Activated CD8-positive, alpha-beta memory T cell treated with anti-CD3 and anti-CD28 coated beads, Interleukin-2, amount 50 U/mL, for 24 hours (primary cell): ENCODE measurements at regions not wholly inside any gene's neighbourhood (a gene's known extent, or its start where the extent isn't known, plus 50 kb on each side); places are given as distances from the start of the nearest gene placed in this dataset.

ENCODE experiments used
- DNase-seq: peaks from one replicate; pipeline ENCODE4 v3.0.0-alpha.2; 2020; ENCODE audit errors: extremely low read depth

- DNase-seq, result no peak
Observed at GRCh38 chr1:198861636-198862035, 222.8 kb downstream of the PTPRC start.

GRCh38 chr1:198864695-198865094, 225.9 kb downstream of the PTPRC start:
- no peak for DNase-seq

DNA sequence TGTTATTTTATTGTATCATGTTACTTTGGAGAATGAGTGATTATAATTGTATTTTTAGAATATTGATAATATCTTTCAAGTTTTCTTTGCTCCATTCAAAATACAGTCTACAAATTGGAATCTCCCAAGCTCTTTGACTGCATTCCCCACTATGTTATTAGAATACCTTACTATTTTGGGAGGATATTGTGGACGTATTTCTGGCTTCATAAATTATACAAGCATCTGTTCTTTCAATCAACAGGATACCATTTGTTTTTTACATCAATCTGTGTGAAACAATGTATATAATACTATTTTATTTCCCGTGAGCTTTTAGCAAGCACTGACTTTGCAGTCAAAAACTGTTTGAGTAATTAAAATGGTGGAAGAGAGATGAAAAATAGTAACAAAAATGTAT, 226.5 kb downstream of the PTPRC start:
- no peak for DNase-seq

GRCh38 chr1:198867182-198867581, 228.3 kb downstream of the PTPRC start:
- DNase-seq, result no peak

- no peak for DNase-seq
Observed at GRCh38 chr1:198873696-198874230, 234.9 kb downstream of the PTPRC start.

DNA sequence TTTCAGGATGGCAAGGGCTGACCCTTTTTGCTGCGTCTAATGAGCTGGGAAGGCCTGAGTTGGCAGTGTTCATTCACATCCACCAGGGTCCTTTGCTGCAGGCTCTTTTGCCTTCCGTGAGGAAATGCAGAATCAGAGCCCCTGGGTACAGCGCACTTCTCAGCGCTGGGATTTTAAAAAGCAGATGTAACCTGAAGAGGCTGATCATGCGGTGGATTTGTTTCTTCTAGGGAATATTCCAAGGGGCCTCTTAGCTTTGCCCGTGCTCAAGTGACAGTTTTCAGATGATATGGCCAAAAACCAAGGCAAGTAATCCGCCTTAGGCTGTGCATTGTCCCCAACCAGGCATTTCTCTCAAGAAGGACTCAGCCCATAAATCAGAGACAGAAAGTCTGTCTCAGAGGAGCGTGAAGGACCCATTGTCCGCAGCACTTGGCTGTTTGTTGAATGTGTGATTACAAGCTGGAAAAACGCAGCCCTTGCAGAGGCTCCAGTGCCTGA, 237.6 kb downstream of the PTPRC start:
- DNase-seq, result no peak

- no peak for DNase-seq
Observed at GRCh38 chr1:198878566-198878965, 239.7 kb downstream of the PTPRC start.

DNA sequence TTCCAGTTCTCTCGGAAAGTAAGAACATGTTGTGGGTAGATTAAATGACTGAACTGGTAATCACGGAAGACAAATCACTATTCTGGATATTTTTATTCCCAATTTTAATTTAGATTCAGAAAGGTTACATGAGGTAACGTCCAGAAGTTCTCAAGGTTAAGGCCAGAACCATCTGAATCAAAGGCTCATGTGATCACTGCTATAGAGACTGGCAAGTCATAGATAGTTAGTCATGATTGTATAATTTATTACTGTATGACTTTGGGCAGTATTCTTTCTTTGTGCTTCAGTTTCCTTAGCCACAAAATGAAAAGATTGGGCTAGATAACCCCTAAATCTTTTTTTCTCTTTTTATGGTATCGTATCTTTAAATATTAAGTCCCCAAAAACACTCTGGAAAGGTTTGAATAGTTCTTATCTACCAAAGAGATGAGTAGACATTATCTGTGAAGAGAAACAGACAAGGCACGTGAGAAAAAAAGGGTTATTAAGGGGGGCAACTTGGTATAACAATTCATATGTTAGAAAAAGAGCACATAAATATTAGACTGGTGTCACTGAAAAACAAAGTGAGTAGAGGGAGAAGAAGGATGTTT, 241.0 kb downstream of the PTPRC start:
- DNase-seq, result no peak

- DNase-seq, result no peak
Observed at GRCh38 chr1:198880397-198880796, 241.6 kb downstream of the PTPRC start.

- no peak for DNase-seq
Observed at GRCh38 chr1:198880818-198881597, 242.2 kb downstream of the PTPRC start.

DNA sequence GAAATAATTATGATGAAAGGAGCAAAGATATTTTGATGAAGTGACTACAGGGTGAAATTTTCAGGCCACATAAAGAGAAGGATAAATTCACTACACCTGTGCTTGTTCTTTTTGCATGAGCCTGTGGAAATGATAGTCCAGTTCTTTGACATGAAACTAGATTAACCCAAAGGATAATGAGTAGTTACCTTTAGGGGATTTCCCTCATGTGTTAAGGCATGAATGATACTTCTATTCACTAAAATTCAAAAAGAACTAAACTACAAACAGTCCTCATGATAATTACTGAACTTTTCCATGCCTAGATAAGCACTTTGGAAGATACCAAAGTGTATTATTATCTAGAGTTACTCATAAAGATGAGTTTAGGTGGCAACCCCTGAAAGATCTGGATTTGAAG, 244.3 kb downstream of the PTPRC start:
- no peak for DNase-seq

GRCh38 chr1:198887866-198888265, 249.0 kb downstream of the PTPRC start:
- DNase-seq, result no peak

DNA sequence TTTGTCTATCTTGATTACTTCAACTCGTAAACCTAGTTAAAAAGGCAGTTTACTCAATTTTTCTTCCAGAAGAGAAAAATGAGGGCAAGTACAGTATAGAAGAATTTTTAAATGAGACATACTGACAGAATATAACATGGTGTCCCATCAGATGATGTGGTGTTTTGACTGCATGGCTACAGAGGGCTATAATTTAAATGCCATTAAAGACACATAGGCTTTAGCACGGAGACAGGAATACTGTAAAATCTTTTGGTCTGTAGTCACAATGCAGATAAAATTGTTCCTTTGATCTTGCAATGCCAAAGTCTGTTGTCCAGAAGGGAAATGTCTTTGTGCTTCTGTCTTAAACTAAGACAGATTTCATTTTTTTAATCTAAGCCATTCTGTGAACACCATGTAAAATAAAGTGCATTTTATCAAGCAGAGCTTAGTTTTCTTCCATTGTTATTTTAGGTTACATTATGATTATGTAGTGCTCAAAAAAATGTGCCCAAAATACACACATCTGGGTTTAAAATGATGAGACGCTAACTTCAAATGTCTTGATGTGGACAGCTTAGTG, 249.6 kb downstream of the PTPRC start:
- DNase-seq, result no peak

DNA sequence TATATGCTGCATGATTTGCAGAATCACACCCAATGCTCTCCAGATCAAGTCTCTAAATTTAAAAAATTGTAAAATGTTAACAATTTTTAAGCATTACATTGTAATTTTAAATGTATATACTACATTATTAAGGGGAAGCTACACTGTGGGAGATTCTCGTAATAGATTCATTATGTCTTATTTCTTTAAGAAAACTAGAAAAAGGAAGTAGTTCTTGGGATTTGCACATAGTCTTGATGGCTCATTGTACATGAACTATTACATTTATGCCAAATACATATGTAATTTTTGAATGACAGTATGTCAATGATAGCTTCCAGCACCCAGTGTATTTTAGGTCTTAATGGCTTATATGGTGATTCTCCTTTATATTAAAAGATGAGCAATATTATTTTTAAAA, 250.3 kb downstream of the PTPRC start:
- DNase-seq, result no peak

- no peak for DNase-seq
Observed at GRCh38 chr1:198889749-198890148, 250.9 kb downstream of the PTPRC start.

GRCh38 chr1:198890214-198890930, 251.5 kb downstream of the PTPRC start:
- no peak for DNase-seq

- no peak for DNase-seq
Observed at GRCh38 chr1:198892065-198892464, 253.2 kb downstream of the PTPRC start.

- DNase-seq, result no peak
Observed at GRCh38 chr1:198893141-198893540, 254.3 kb downstream of the PTPRC start.

DNA sequence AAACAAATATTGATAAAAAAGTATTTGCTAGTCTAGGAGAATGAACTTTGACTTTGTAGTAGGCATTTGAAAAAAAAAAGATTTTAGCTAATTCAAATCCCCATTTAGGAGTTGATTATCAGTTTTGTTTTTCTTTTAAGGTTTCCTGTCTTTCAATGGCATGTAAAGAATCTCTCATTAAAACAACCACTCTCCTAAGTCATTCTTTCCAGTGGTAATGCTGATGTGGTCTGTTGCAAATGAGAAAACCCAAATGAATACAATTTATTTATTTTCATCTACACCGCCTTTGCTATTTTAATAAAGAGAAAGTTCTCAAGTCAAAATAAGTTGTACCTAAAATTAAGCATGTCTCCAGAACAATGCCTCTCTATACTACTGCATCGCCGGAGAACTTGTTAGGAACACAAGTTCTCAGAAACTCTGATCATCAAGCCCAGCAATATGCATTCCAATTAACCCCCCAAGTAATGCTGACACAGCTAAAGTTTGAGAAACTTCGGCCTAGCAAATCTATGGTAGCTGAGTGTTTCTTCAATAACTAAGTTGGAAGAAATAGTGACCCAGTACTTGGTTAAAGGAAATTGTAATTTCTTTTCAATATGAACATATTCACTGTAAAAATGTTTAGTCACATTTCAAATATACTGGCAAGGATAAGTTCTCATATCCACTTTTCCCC, 255.1 kb downstream of the PTPRC start:
- no peak for DNase-seq

GRCh38 chr1:198901266-198901665, 262.4 kb downstream of the PTPRC start:
- DNase-seq, result no peak

- no peak for DNase-seq
Observed at GRCh38 chr1:198902655-198903054, 263.8 kb downstream of the PTPRC start.

GRCh38 chr1:198903203-198903602, 264.4 kb downstream of the PTPRC start:
- no peak for DNase-seq
